WERI-Rb-1 (cell line): ENCODE measurements at regions not wholly inside any gene's neighbourhood (a gene's known extent, or its start where the extent isn't known, plus 50 kb on each side); places are given as distances from the start of the nearest gene placed in this dataset.

Source experiments
- DNase-seq: peaks from one replicate; pipeline ENCODE4 v3.0.0-alpha.2; 2020
- H3K27ac ChIP-seq: fragments of 250-450 bp; sonication (Bioruptor Pico); 2 replicates; pipeline ENCODE4 v1.5.1; 2020; ENCODE audit warnings: mild to moderate bottlenecking, moderate library complexity
- H3K27me3 ChIP-seq: fragments of 250-450 bp; sonication (Bioruptor Pico); 2 replicates; pipeline ENCODE4 v1.5.1; 2021; ENCODE audit warnings: mild to moderate bottlenecking, low read depth, moderate library complexity; ENCODE audit not compliant: insufficient read depth, severe bottlenecking
- H3K36me3 ChIP-seq: fragments of 250-450 bp; sonication (Bioruptor Pico); 2 replicates; pipeline ENCODE4 v1.5.1; 2020; ENCODE audit warnings: mild to moderate bottlenecking, moderate library complexity
- H3K4me3 ChIP-seq: 2 replicates; pipeline ENCODE4 v1.5.1; 2011; ENCODE audit warnings: low read depth, mild to moderate bottlenecking, control low read depth, low read length
- H3K9me3 ChIP-seq: fragments of 250-450 bp; sonication (Bioruptor Pico); 2 replicates; pipeline ENCODE4 v1.5.1; 2021; ENCODE audit warnings: mild to moderate bottlenecking, moderate library complexity; ENCODE audit not compliant: severe bottlenecking
- CTCF ChIP-seq: IDR thresholded peaks from 2 replicates; pipeline ENCODE4 v1.5.1; 2011; ENCODE audit warnings: low read depth, mild to moderate bottlenecking, control low read depth, inconsistent platforms, low read length

GRCh38 chr6:74607468-74607867 lies 598.4 kb downstream of the COL12A1 start:
- Histone ChIP-seq H3K4me3 (no peak overlapping the region), H3K9me3 (no peaks in the 10 kb centered on the region), H3K27me3 (peaks cover 26% of the 10 kb centered on the region), H3K36me3 (no peaks in the 10 kb centered on the region), H3K27ac (no peak overlapping the region)
- TF ChIP-seq CTCF = no peak
- DNase-seq = no peak

GRCh38 chr6:74606582-74607071 lies 599.2 kb downstream of the COL12A1 start:
- Histone ChIP-seq H3K9me3 (no peaks in the 10 kb centered on the region), H3K27me3 (peaks cover 28% of the 10 kb centered on the region), H3K4me3 (no peak overlapping the region), H3K36me3 (no peaks in the 10 kb centered on the region), H3K27ac (no peak overlapping the region)
- DNase-seq = no peak
- no peak for TF ChIP-seq CTCF

- H3K36me3 ChIP-seq = no peaks in the 10 kb centered on the region
- no peak for TF ChIP-seq CTCF
- H3K4me3 ChIP-seq = no peak overlapping the region
- peaks cover 30% of the 10 kb centered on the region for H3K27me3 ChIP-seq
- no peak for DNase-seq
- no peak overlapping the region for H3K27ac ChIP-seq
- no peaks in the 10 kb centered on the region for H3K9me3 ChIP-seq
These were observed 599.8 kb downstream of the COL12A1 start for GRCh38 chr6:74605922-74606581.

- peaks cover 28% of the 10 kb centered on the region for H3K27me3 ChIP-seq
- H3K4me3 ChIP-seq = no peak overlapping the region
- no peak overlapping the region for H3K27ac ChIP-seq
- no peak for DNase-seq
- no peak for TF ChIP-seq CTCF
- H3K36me3 ChIP-seq = no peaks in the 10 kb centered on the region
- H3K9me3 ChIP-seq = no peaks in the 10 kb centered on the region
These were observed 601.6 kb downstream of the COL12A1 start for GRCh38 chr6:74604279-74604678.

- DNase-seq = no peak
- Histone ChIP-seq H3K27me3 (peaks cover 30% of the 10 kb centered on the region), H3K36me3 (no peaks in the 10 kb centered on the region), H3K27ac (no peak overlapping the region), H3K9me3 (no peaks in the 10 kb centered on the region), H3K4me3 (no peak overlapping the region)
- TF ChIP-seq CTCF = no peak
These were observed 602.4 kb downstream of the COL12A1 start for GRCh38 chr6:74603322-74604076.
